Activated CD4-positive, alpha-beta T cell treated with anti-CD3 and anti-CD28 coated beads, Interleukin-2, amount 50 U/mL, for 16 hours (primary cell): ENCODE measurements at regions not wholly inside any gene's neighbourhood (a gene's known extent, or its start where the extent isn't known, plus 50 kb on each side); places are given as distances from the start of the nearest gene placed in this dataset.

Source experiments
- DNase-seq: peaks from one replicate; pipeline ENCODE4 v3.0.0-alpha.2; 2020

GRCh38 chr1:50358962-50359361 lies 64.3 kb downstream of the DMRTA2 start:
- DNase-seq: no peak

GRCh38 chr1:50357186-50357585 lies 66.1 kb downstream of the DMRTA2 start:
- no peak for DNase-seq

GRCh38 chr1:50354813-50355212 lies 68.4 kb downstream of the DMRTA2 start:
- DNase-seq: no peak

- no peak for DNase-seq
These were observed 70.8 kb downstream of the DMRTA2 start for GRCh38 chr1:50352428-50352827.

GRCh38 chr1:50350868-50351267 lies 72.4 kb downstream of the DMRTA2 start:
- DNase-seq: no peak

- DNase-seq: no peak
These were observed 72.8 kb downstream of the DMRTA2 start for GRCh38 chr1:50350421-50350820.

- no peak for DNase-seq
These were observed 74.0 kb downstream of the DMRTA2 start for GRCh38 chr1:50349242-50349565.

- DNase-seq: peak; percentile 62
These were observed 74.6 kb downstream of the DMRTA2 start for GRCh38 chr1:50348449-50349241.

- DNase-seq: no peak
These were observed 75.3 kb downstream of the DMRTA2 start for GRCh38 chr1:50347933-50348332.

GRCh38 chr1:50346621-50347020 lies 76.6 kb downstream of the DMRTA2 start:
- DNase-seq: no peak

GRCh38 chr1:50343323-50343722 lies 79.9 kb downstream of the DMRTA2 start:
- no peak for DNase-seq

GRCh38 chr1:50342525-50342924 lies 80.7 kb downstream of the DMRTA2 start:
- no peak for DNase-seq

GRCh38 chr1:50335036-50335435 lies 88.2 kb downstream of the DMRTA2 start:
- no peak for DNase-seq

GRCh38 chr1:50333595-50333974 lies 89.7 kb downstream of the DMRTA2 start:
- DNase-seq: peak; percentile 67

- DNase-seq: peak; percentile 64
These were observed 90.2 kb downstream of the DMRTA2 start for GRCh38 chr1:50332941-50333594.

GRCh38 chr1:50329332-50329932 lies 93.8 kb downstream of the DMRTA2 start:
- no peak for DNase-seq

GRCh38 chr1:50328552-50328951 lies 94.7 kb downstream of the DMRTA2 start:
- no peak for DNase-seq

GRCh38 chr1:50326026-50326425 lies 97.2 kb downstream of the DMRTA2 start:
- no peak for DNase-seq

- no peak for DNase-seq
These were observed 100.7 kb downstream of the DMRTA2 start for GRCh38 chr1:50322579-50322978.

- DNase-seq: no peak
These were observed 104.8 kb downstream of the DMRTA2 start for GRCh38 chr1:50318428-50318827.

- peak; percentile 12 for DNase-seq
These were observed 114.4 kb downstream of the DMRTA2 start for GRCh38 chr1:50308878-50309277.

- no peak for DNase-seq
These were observed 117.4 kb downstream of the DMRTA2 start for GRCh38 chr1:50305808-50306207.

GRCh38 chr1:50300297-50300696 lies 122.9 kb downstream of the DMRTA2 start:
- no peak for DNase-seq

- DNase-seq: no peak
These were observed 127.7 kb downstream of the DMRTA2 start for GRCh38 chr1:50295566-50295965.
